ENCODE measurements at regions not wholly inside any gene's neighbourhood (a gene's known extent, or its start where the extent isn't known, plus 50 kb on each side); places are given as distances from the start of the nearest gene placed in this dataset.

DNA sequence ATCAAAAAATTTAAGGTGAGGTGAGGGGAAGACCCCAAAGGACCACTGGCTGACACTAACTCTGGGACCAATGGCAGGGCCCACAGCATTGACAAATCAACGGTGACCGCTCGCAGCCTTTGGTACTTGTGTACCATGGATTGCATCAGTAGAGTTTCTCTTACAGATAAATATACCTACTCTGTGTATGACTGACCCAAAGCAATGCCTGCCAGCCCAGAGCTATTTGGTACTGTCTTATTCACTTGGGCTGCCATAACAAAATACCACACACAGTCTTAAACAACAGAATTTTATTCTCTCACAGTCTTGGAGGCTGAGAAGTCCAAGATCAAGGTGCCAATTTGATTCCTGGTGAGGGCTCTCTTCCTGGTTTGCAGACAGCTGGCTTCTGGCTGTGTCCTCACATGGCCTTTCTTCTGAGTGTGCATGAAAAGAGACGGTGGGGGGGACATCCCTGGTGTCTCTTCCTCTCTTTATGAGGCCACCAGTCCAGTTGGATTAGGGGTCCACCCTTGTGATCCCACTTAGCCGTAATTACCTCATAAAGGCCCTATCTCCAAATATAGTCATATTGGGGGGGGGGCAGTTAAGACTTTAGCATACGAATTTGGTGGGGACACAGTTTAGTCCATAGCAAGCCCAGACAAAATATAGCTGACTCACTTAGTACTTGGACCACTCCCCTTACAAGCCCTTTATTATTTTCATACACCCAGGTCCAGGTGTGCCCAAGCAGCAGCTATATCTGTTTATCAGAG, 336.3 kb downstream of the CD83 start:
- TF ChIP-seq, protein P1, sequence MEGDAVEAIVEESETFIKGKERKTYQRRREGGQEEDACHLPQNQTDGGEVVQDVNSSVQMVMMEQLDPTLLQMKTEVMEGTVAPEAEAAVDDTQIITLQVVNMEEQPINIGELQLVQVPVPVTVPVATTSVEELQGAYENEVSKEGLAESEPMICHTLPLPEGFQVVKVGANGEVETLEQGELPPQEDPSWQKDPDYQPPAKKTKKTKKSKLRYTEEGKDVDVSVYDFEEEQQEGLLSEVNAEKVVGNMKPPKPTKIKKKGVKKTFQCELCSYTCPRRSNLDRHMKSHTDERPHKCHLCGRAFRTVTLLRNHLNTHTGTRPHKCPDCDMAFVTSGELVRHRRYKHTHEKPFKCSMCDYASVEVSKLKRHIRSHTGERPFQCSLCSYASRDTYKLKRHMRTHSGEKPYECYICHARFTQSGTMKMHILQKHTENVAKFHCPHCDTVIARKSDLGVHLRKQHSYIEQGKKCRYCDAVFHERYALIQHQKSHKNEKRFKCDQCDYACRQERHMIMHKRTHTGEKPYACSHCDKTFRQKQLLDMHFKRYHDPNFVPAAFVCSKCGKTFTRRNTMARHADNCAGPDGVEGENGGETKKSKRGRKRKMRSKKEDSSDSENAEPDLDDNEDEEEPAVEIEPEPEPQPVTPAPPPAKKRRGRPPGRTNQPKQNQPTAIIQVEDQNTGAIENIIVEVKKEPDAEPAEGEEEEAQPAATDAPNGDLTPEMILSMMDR (IDR thresholded peaks at IDR 0.05) = no peak
- no peak for TF ChIP-seq SIN3A (IDR thresholded peaks at IDR 0.05; ENCODE audit: borderline replicate concordance, insufficient read depth, low read depth, low read length)
- TF ChIP-seq POLR2AphosphoS5 (IDR thresholded peaks at IDR 0.05; ENCODE audit: low read depth, low read length) = no peak
- no peak for TF ChIP-seq REST (IDR thresholded peaks at IDR 0.05; ENCODE audit: insufficient read depth in 1 of 2, low read depth in 2 of 2, low read length in 1 of 2)
- no peak for TF ChIP-seq TCF7L2 (IDR thresholded peaks at IDR 0.05; ENCODE audit: low read depth, low read length)
